IgD-negative memory B cell (primary cell): ENCODE measurements at regions not wholly inside any gene's neighbourhood (a gene's known extent, or its start where the extent isn't known, plus 50 kb on each side); places are given as distances from the start of the nearest gene placed in this dataset.
A peak's percentile ranks its signal among the peaks of the same experiment; 100 is the strongest.

ENCODE experiments used
- H3K27ac Mint-ChIP-seq, 3 donors: one replicate each; pipeline ENCODE4 v1.8.0; 2020 to 2022; ENCODE audit warnings: mild to moderate bottlenecking in 3 of 3, mixed read lengths in 3 of 3, moderate library complexity in 1 of 3
- H3K27me3 Mint-ChIP-seq: one replicate; pipeline ENCODE4 v1.8.0; 2021; ENCODE audit warnings: mixed read lengths
- H3K36me3 Mint-ChIP-seq: one replicate; pipeline ENCODE4 v1.8.0; 2020; ENCODE audit warnings: mild to moderate bottlenecking, mixed read lengths
- H3K4me1 Mint-ChIP-seq, 3 donors: one replicate each; pipeline ENCODE4 v1.8.0; 2020 to 2022; ENCODE audit warnings: mixed read lengths in 3 of 3, mild to moderate bottlenecking in 1 of 3
- H3K4me3 Mint-ChIP-seq, 4 donors: one replicate each; pipeline ENCODE4 v1.8.0; 2020 to 2022; ENCODE audit warnings: mild to moderate bottlenecking in 4 of 4, mixed read lengths in 4 of 4, moderate library complexity in 3 of 4
- H3K9me3 Mint-ChIP-seq, 3 donors: one replicate each; pipeline ENCODE4 v1.8.0; 2020 to 2021; ENCODE audit warnings: mixed read lengths in 3 of 3, mild to moderate bottlenecking in 1 of 3

GRCh38 chr10:89115876-89116627 is 91.1 kb downstream of the CH25H start:
- peaks cover 10% of the 10 kb centered on the region for H3K27me3 Mint-ChIP-seq

GRCh38 chr10:89114846-89115625 is 92.1 kb downstream of the CH25H start:
- H3K4me3 Mint-ChIP-seq: no peak overlapping the region
- peaks cover 0 to 2% (median 0%) of the 10 kb centered on the region in 3 donors for H3K9me3 Mint-ChIP-seq

More at GRCh38 chr10:89115876-89116627, 91.1 kb downstream of the CH25H start:
- Mint-ChIP-seq H3K4me3 (no peak overlapping the region), H3K27ac (no peak overlapping the region), H3K36me3 (no peaks in the 10 kb centered on the region), H3K9me3 (peaks cover 0 to 2% (median 0%) of the 10 kb centered on the region in 3 donors), H3K4me1 (no peaks in the 10 kb centered on the region)

DNA sequence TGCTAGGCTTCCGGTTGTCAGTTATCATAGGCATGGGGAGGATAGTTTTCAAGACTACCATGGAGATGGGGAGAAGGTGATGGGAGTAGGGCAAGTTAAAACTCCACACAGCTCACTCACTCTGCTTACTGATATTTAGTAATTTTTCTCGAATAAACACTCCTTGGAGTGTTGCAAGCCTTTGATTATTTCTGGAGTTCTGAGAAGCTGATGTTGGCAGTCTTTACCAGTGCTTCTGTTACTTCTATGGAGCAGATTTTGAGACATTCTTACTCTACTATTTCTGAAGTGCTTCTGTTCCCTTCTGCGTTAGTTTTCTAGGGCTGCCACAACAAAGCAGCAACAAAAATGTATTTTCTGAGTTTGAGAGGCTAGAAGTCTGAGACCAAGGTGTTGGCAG is 104.4 kb downstream of the CH25H start:
- H3K36me3 Mint-ChIP-seq: peaks cover 2% of the 10 kb centered on the region
- peaks cover 0 to 1% (median 0%) of the 10 kb centered on the region in 3 donors for H3K4me1 Mint-ChIP-seq
- no peak overlapping the region for H3K4me3 Mint-ChIP-seq
- H3K27ac Mint-ChIP-seq: no peak overlapping the region
- peaks cover 1% of the 10 kb centered on the region for H3K27me3 Mint-ChIP-seq
- no peaks in the 10 kb centered on the region for H3K9me3 Mint-ChIP-seq

More at GRCh38 chr10:89114846-89115625, 92.1 kb downstream of the CH25H start:
- no peaks in the 10 kb centered on the region for H3K4me1 Mint-ChIP-seq
- H3K27me3 Mint-ChIP-seq: peaks cover 10% of the 10 kb centered on the region
- H3K27ac Mint-ChIP-seq: no peak overlapping the region
- no peaks in the 10 kb centered on the region for H3K36me3 Mint-ChIP-seq

GRCh38 chr10:89101943-89102342 is 105.2 kb downstream of the CH25H start:
- peaks cover 2% of the 10 kb centered on the region for H3K36me3 Mint-ChIP-seq
- peaks cover 1% of the 10 kb centered on the region for H3K27me3 Mint-ChIP-seq
- H3K4me1 Mint-ChIP-seq: peaks cover 0 to 2% (median 1%) of the 10 kb centered on the region in 3 donors
- no peak overlapping the region for H3K27ac Mint-ChIP-seq
- H3K9me3 Mint-ChIP-seq: no peaks in the 10 kb centered on the region
- no peak overlapping the region for H3K4me3 Mint-ChIP-seq

GRCh38 chr10:89100680-89101079 is 106.4 kb downstream of the CH25H start:
- Mint-ChIP-seq H3K36me3 (peaks cover 2% of the 10 kb centered on the region), H3K4me3 (no peak overlapping the region), H3K27ac (no peak overlapping the region), H3K4me1 (peaks cover 0 to 2% (median 1%) of the 10 kb centered on the region in 3 donors), H3K9me3 (no peaks in the 10 kb centered on the region), H3K27me3 (peaks cover 1% of the 10 kb centered on the region)

GRCh38 chr10:89097226-89097625 is 106.6 kb downstream of the FAS start:
- Mint-ChIP-seq H3K36me3 (no peaks in the 10 kb centered on the region), H3K4me3 (no peak overlapping the region), H3K27ac (no peak overlapping the region), H3K27me3 (peaks cover under 1% of the 10 kb centered on the region), H3K4me1 (peaks cover 0 to 2% (median 1%) of the 10 kb centered on the region in 3 donors), H3K9me3 (no peaks in the 10 kb centered on the region)

DNA sequence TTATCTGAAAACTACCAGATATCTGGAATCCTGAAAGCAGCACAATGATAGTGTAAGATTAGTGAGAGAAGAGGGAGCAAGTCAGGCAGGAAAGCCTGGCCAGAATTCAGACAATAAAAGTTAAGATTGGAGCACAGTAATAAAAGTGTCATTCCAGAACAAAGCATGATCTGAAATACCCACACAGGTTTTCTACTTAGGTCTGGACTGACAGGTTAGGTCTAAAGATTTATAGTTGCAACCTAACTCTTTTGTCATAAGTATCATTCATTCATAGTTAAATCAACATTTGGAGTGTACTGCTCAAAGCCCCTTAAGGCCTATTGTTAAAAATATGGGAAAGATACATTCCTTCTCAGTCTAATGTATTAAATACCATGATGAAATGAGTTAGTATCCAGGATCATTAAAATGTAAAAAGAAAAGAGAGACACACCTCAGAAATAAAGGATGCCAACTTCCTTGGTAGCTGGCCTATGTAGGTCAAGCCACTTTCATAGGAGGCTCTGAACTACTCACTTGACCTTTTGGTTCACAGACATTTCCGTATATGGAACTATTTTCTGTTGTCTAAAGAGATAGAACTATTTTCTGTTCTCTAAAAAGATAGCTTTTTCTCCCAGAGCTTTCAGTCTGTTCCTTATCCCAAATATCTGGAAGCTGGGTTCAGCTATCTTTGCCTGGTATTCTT is 105.2 kb downstream of the FAS start:
- Mint-ChIP-seq H3K27ac (no peak overlapping the region), H3K27me3 (peaks cover 3% of the 10 kb centered on the region), H3K4me3 (no peak overlapping the region), H3K36me3 (no peaks in the 10 kb centered on the region), H3K4me1 (peaks cover 0 to 2% (median 1%) of the 10 kb centered on the region in 3 donors), H3K9me3 (no peaks in the 10 kb centered on the region)

DNA sequence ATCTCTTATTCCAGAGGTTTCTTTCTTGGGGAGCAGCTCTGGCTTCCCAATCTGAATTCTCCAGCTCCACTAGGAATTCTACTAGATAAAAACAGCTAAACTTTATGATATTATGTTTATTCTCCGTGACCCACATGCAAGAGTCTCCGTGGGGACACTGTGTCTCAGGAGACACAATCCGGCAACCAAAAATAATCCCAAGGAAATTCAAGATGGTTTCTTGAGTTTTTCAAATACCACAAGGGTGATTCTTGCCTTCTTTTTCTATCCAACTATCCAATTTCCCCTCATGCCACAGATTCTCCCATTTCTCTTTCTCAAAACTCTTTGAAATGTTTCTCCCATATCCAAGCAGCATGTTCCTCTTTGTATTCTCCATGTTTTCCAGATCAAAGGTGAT is 103.1 kb downstream of the FAS start:
- peaks cover 0 to 2% (median 1%) of the 10 kb centered on the region in 3 donors for H3K4me1 Mint-ChIP-seq
- H3K4me3 Mint-ChIP-seq: no peak overlapping the region
- no peaks in the 10 kb centered on the region for H3K9me3 Mint-ChIP-seq
- peaks cover 3% of the 10 kb centered on the region for H3K27me3 Mint-ChIP-seq
- H3K27ac Mint-ChIP-seq: no peak overlapping the region
- H3K36me3 Mint-ChIP-seq: no peaks in the 10 kb centered on the region

- Mint-ChIP-seq H3K27ac (no peak overlapping the region), H3K4me1 (peaks cover 0 to 2% (median 0%) of the 10 kb centered on the region in 3 donors), H3K27me3 (peaks cover 3% of the 10 kb centered on the region), H3K36me3 (no peaks in the 10 kb centered on the region), H3K9me3 (no peaks in the 10 kb centered on the region), H3K4me3 (no peak overlapping the region)
Measured at GRCh38 chr10:89092981-89093380, 102.4 kb downstream of the FAS start.

- no peak overlapping the region for H3K27ac Mint-ChIP-seq
- no peak overlapping the region for H3K4me3 Mint-ChIP-seq
- peaks cover 0 to 2% (median 0%) of the 10 kb centered on the region in 3 donors for H3K4me1 Mint-ChIP-seq
- peaks cover 3% of the 10 kb centered on the region for H3K27me3 Mint-ChIP-seq
- no peaks in the 10 kb centered on the region for H3K36me3 Mint-ChIP-seq
- no peaks in the 10 kb centered on the region for H3K9me3 Mint-ChIP-seq
Measured at GRCh38 chr10:89092439-89092838, 101.8 kb downstream of the FAS start.

DNA sequence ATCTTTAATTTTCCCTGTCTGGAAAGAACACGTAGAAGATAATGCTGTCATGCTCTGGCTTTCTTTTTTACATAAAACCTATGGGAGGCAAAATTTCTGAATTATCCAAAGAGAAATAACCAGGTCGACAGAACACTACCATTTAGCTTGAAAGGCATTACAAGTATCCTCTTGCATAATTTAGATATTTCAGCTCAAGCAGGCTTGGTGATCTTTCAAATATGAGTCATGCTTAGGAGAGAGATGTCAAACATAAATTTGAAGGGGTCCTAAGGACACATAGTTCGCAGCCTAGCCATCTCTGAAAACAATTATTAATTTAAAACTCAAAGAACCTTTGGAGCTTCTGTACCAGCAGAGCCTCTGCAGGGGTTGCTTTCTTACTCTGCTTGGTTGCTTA is 100.9 kb downstream of the FAS start:
- Mint-ChIP-seq H3K9me3 (no peaks in the 10 kb centered on the region), H3K4me1 (peaks cover 0 to 2% (median 2%) of the 10 kb centered on the region in 3 donors), H3K27ac (no peak overlapping the region), H3K4me3 (no peak overlapping the region), H3K36me3 (no peaks in the 10 kb centered on the region), H3K27me3 (peaks cover 3% of the 10 kb centered on the region)

GRCh38 chr10:89090756-89091445 is 100.3 kb downstream of the FAS start:
- Mint-ChIP-seq H3K4me1 (peaks cover 0 to 2% (median 2%) of the 10 kb centered on the region in 3 donors), H3K27ac (no peak overlapping the region), H3K27me3 (peaks cover 3% of the 10 kb centered on the region), H3K9me3 (no peaks in the 10 kb centered on the region), H3K36me3 (no peaks in the 10 kb centered on the region), H3K4me3 (no peak overlapping the region)

GRCh38 chr10:89086801-89087521 is 96.4 kb downstream of the FAS start:
- no peaks in the 10 kb centered on the region for H3K36me3 Mint-ChIP-seq
- peaks cover 0 to 3% (median 2%) of the 10 kb centered on the region in 3 donors for H3K4me1 Mint-ChIP-seq
- no peaks in the 10 kb centered on the region for H3K9me3 Mint-ChIP-seq
- peak overlapping the region in 1 of 3 donors; percentile 33 for H3K27ac Mint-ChIP-seq
- peak overlapping the region in 2 of 4 donors; percentile 27 to 64 for H3K4me3 Mint-ChIP-seq
- H3K27me3 Mint-ChIP-seq: peaks cover under 1% of the 10 kb centered on the region

GRCh38 chr10:89085153-89085552 is 94.6 kb downstream of the FAS start:
- no peaks in the 10 kb centered on the region for H3K36me3 Mint-ChIP-seq
- H3K9me3 Mint-ChIP-seq: no peaks in the 10 kb centered on the region
- H3K27me3 Mint-ChIP-seq: no peaks in the 10 kb centered on the region
- peaks cover 0 to 3% (median 2%) of the 10 kb centered on the region in 3 donors for H3K4me1 Mint-ChIP-seq
- no peak overlapping the region for H3K27ac Mint-ChIP-seq
- no peak overlapping the region for H3K4me3 Mint-ChIP-seq
